OCI-LY7 (cell line): ENCODE measurements at regions not wholly inside any gene's neighbourhood (a gene's known extent, or its start where the extent isn't known, plus 50 kb on each side); places are given as distances from the start of the nearest gene placed in this dataset.

ENCODE experiments used
- BruUV-seq: library from RNA; stranded (reverse); fragments of 400-500 nt; replicated peaks from 2 replicates; lab custom pipeline; 2021; lab: Mats Ljungman, UMichigan
- CTCF ChIA-PET: fragments of 300-600 bp; sonication (Branson Sonifier 250); formaldehyde crosslinking; loops from one replicate; lab custom pipeline; 2022; ENCODE audit warnings: antibody characterized with exemption; ENCODE audit not compliant: unreplicated experiment; lab: Charles Lee
- POLR2A ChIA-PET: fragments of 300-600 bp; sonication (Branson Sonifier 250); formaldehyde crosslinking; loops from one replicate; lab custom pipeline; 2022; ENCODE audit warnings: antibody characterized with exemption; lab: Charles Lee
- DNase-seq: peaks from one replicate; pipeline ENCODE4 v3.0.0-alpha.2; 2015; ENCODE audit warnings: low spot score
- H2AFZ ChIP-seq: fragments of 200-600 bp; sonication (generic), shearing (Covaris generic); 2 replicates; pipeline ENCODE4 v1.6.1; 2014; ENCODE audit warnings: mild to moderate bottlenecking, antibody characterized with exemption, low read length, moderate library complexity
- H3K27ac ChIP-seq: fragments of 200-600 bp; sonication (generic); 2 replicates; pipeline ENCODE4 v1.5.1; 2014; ENCODE audit warnings: mixed run types, low read depth, mild to moderate bottlenecking, moderate library complexity, low read length, inconsistent platforms; ENCODE audit not compliant: poor library complexity, severe bottlenecking
- H3K36me3 ChIP-seq: fragments of 200-600 bp; sonication (generic); 2 replicates; pipeline ENCODE4 v1.6.1; 2014; ENCODE audit warnings: mild to moderate bottlenecking, antibody characterized with exemption, low read length, moderate library complexity, mixed read lengths; ENCODE audit not compliant: insufficient read depth
- H3K4me1 ChIP-seq: fragments of 200-600 bp; sonication (generic); 2 replicates; pipeline ENCODE4 v1.5.1; 2014; ENCODE audit warnings: mild to moderate bottlenecking, low read length; ENCODE audit not compliant: insufficient read depth, poor library complexity, severe bottlenecking
- H3K4me2 ChIP-seq: fragments of 200-600 bp; sonication (generic); 2 replicates; pipeline ENCODE4 v1.6.1; 2014; ENCODE audit warnings: mild to moderate bottlenecking, low read length
- H3K4me3 ChIP-seq: fragments of 200-600 bp; sonication (generic); 2 replicates; pipeline ENCODE4 v1.5.1; 2014; ENCODE audit warnings: mild to moderate bottlenecking, low read depth, low read length; ENCODE audit not compliant: poor library complexity, severe bottlenecking
- H3K79me2 ChIP-seq: fragments of 200-600 bp; sonication (generic); 2 replicates; pipeline ENCODE4 v1.6.1; 2016; ENCODE audit warnings: low read depth, mild to moderate bottlenecking, low read length, moderate library complexity, mixed read lengths; ENCODE audit not compliant: insufficient read depth
- H3K9me2 ChIP-seq: fragments of 200-600 bp; sonication (generic); 2 replicates; pipeline ENCODE4 v1.6.1; 2016; ENCODE audit warnings: mild to moderate bottlenecking, low read length, mixed read lengths; ENCODE audit not compliant: insufficient read depth
- H3K9me3 ChIP-seq: fragments of 200-600 bp; sonication (generic); 2 replicates; pipeline ENCODE4 v1.6.1; 2014; ENCODE audit warnings: mild to moderate bottlenecking, mixed run types, low read length, mixed read lengths
- H4K20me1 ChIP-seq: fragments of 200-600 bp; sonication (generic); 2 replicates; pipeline ENCODE4 v1.6.1; 2014; ENCODE audit warnings: mild to moderate bottlenecking, antibody characterized with exemption, low read length, moderate library complexity, mixed read lengths; ENCODE audit not compliant: insufficient read depth
- CTCF ChIP-seq: fragments of 200-600 bp; sonication (generic); conservative IDR thresholded peaks from 2 replicates; pipeline ENCODE4 v1.5.1; 2014; ENCODE audit warnings: mild to moderate bottlenecking, antibody characterized with exemption, low read length, moderate library complexity, mixed read lengths
- EZH2phosphoT487 ChIP-seq: fragments of 200-600 bp; sonication (generic); IDR thresholded peaks from 2 replicates; pipeline ENCODE4 v1.6.1; 2018; ENCODE audit warnings: low read depth, borderline replicate concordance, mild to moderate bottlenecking, mixed run types, antibody characterized with exemption, low read length, moderate library complexity, mixed read lengths
- intact Hi-C: fragments of 100-400 bp; cut with micrococcal nuclease; formaldehyde crosslinking; loops from one replicate; pipeline ENCODE4 v1.10.0; 2022; ENCODE audit not compliant: unreplicated experiment

- TF ChIP-seq CTCF, result peak; percentile 100
- TF ChIP-seq EZH2phosphoT487, result no peak
- intact Hi-C loops, result loop anchor here (1.0 to 10.0 kb wide), 4 partner anchors 63 to 379 kb away; partner anchors contain the start of gene BCAR3
- H3K4me2 ChIP-seq, result no peak overlapping the region
Observed at GRCh38 chr1:93814059-93814794, 64.8 kb downstream of the DNTTIP2 start.

GRCh38 chr1:93813076-93813475, 65.9 kb downstream of the DNTTIP2 start:
- Histone ChIP-seq H4K20me1 (no peaks in the 10 kb centered on the region), H2AFZ (no peak overlapping the region), H3K9me3 (peaks cover 8% of the 10 kb centered on the region; the same call in 1 of the 2 replicates), H3K36me3 (no peaks in the 10 kb centered on the region), H3K9me2 (no peaks in the 10 kb centered on the region), H3K4me1 (peaks cover 28% of the 10 kb centered on the region), H3K79me2 (no peaks in the 10 kb centered on the region), H3K27ac (no peak overlapping the region), H3K4me3 (no peak overlapping the region), H3K4me2 (no peak overlapping the region)
- intact Hi-C loops, result loop anchor here (10.0 kb wide), 1 partner anchor 378 kb away; no protein-coding TSS in a partner anchor
- ChIA-PET CTCF (interaction anchor here (1.5 to 5.3 kb wide), 3 partner anchors 26 to 509 kb away, joined by 3 to 45 read pairs (median 4); no protein-coding TSS in a partner anchor), POLR2A (interaction anchor here (1.2 to 2.1 kb wide), 2 partner anchors 62 to 182 kb away, joined by 3 to 15 read pairs; no protein-coding TSS in a partner anchor)
- no TSS peak for BruUV-seq
- TF ChIP-seq EZH2phosphoT487 (no peak), CTCF (0 out of 2 replicates have a peak, but pooled peaks have one; percentile 25)
- no peak for DNase-seq

More at GRCh38 chr1:93814059-93814794, 64.8 kb downstream of the DNTTIP2 start:
- Histone ChIP-seq H2AFZ (no peak overlapping the region), H3K27ac (no peak overlapping the region), H3K9me3 (no peaks in the 10 kb centered on the region), H3K36me3 (no peaks in the 10 kb centered on the region), H3K9me2 (no peaks in the 10 kb centered on the region), H3K79me2 (no peaks in the 10 kb centered on the region), H4K20me1 (no peaks in the 10 kb centered on the region), H3K4me3 (no peak overlapping the region), H3K4me1 (peaks cover 33% of the 10 kb centered on the region)
- peak; percentile 85 for DNase-seq
- CTCF ChIA-PET, result interaction anchor here (0.6 to 5.3 kb wide), 14 partner anchors 15 to 510 kb away, joined by 3 to 45 read pairs (median 4); no protein-coding TSS in a partner anchor
- BruUV-seq, result no TSS peak
- POLR2A ChIA-PET, result interaction anchor here (0.6 to 2.1 kb wide), 7 partner anchors 11 to 186 kb away, joined by 3 to 15 read pairs (median 3); no protein-coding TSS in a partner anchor
